HG03442 (cell line): ENCODE measurements at regions not wholly inside any gene's neighbourhood (a gene's known extent, or its start where the extent isn't known, plus 50 kb on each side); places are given as distances from the start of the nearest gene placed in this dataset.

Experiments used
- ATAC-seq: cut with Tn5 transposase; IDR thresholded peaks from one replicate; pipeline ENCODE4 v1.9.1; 2021; ENCODE audit warnings: mild to moderate bottlenecking, moderate library complexity; ENCODE audit not compliant: unreplicated experiment

DNA sequence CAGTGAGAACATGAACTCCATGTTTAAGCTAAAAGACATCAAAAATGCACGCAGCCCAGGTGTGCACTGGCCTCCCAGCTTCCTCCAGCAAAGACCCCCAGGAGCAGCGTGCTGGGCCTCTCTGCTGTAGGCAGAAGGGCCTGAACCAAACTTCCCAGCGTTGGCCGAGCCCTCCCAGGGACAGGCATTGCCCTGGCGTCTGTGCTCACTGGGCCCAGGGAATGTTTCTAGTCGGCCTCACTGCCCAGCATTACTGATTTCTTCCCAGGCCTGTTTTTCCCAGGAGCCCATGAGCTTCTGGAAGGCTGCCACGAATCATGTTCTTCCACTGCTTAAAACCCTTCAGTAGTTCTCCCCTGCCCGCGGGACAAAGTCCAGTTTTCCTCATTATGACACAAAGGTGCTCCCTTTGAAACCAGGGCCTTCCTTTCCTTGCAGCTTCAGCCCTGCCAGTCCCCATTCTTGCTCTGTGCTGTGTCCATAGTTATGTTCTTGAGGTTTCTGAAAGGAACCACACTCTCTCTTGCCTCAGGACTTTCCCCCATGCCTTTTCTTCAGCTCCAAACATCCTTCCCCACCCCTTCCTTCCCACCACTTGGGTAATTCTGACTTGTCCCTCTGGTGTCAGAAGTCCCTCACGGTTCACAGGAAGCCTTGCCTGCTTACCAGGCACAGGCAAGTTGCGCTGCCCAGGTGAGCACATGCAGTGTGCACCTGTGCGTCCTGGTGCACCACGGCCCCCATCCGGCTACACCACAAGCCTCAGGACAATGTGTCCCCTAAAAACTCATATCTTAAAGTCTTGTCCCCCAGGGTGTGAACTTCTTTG is 93.4 kb upstream of the ENPP6 start:
- no peak for ATAC-seq

DNA sequence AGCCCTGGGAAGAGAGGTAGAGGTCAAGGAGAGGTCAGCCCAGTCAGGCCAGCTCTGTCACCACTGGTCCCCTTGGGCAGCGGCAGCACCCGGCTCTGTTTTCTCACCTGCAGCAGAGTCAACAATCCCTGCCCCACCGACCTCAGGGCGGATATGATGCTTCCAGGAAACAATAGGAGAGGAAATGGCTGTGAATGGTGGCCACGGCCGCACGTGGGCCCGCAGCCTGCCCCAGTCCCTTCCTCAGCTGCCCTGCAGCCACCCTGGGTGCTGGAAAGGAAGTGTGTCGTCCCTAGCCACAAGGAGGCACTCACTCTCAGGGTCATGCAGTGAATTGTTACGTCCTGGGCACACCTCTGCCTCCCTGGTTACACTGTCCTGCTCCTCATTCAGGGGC is 92.5 kb upstream of the ENPP6 start:
- ATAC-seq: no peak

DNA sequence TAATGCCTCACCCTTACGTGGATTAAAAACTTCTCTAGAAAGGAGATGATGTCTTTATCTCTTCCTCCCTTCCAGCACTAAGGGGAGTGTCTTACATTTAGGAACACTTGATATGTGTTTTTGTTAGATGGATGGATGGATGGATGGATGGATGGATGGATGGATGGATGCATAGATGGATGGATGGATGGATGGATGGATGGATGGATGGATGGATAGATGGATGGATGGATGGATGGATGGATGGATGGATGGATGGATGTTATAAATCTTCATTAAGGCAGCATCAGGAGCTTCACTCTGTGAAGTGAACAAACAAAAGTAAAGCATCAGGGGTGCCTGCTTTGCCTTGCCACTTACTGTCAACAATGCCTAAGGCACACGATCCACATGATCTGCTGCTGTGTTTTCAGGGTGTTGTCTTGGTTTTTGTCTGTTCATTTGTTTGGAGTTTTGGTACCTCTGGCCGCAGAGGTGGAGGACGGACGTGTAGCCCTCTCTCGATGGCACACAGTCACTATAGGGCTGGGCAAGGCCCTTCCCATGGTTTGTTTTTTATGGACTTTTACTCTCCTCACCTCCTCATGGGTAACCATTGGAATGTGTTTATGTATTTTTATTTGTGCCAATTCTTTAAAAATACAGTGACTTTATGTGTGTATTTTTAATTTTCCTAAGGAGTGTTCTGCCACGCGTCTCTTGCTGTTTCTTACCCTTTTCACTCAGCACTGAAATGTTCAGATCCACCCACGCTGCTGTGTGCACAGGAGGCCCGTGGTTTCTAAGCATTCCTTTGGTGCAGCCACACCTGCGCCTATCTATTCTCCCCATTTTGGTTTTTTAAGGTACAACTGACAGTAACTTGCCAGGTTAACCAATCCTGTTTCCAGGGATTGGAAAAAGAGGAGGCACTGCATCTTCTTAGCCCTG is 91.8 kb upstream of the ENPP6 start:
- no peak for ATAC-seq

DNA sequence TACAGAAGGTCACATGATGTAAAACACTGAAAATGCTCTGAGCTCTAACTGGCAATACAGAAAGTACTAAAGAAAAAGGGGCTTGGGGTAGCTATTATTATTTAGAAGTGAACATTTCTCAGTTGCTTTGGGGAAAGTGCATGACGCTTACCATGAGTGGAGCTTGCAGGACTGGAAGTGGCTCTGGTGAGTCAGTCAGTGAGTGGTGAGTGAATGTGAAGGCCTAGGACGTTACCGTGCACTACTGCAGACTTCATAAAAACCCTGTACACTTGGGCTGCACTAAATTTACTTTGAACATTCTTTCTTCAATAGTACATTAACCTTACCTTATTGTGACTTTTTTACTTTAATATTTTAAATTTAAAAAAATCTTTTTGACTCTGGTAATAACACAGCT is 89.3 kb upstream of the ENPP6 start:
- no peak for ATAC-seq

DNA sequence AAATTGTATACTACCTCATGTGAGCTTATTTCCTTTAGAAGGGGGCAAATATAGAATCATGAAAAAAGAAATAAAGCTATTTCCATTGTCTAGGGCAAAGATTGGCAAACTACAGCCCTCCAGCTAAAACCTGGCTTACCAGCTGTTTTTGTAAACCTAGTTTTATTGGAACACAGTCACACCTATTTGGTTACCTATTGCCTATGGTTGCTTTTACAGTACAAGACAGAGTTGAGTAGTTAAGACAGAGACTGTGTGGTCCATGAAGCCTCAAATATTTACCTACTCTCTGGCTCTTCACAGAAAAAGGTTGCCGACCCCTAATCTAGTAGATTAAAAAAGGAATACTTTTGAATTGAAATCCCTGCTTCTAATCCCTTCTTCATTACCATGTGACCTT is 88.8 kb upstream of the ENPP6 start:
- ATAC-seq: no peak

DNA sequence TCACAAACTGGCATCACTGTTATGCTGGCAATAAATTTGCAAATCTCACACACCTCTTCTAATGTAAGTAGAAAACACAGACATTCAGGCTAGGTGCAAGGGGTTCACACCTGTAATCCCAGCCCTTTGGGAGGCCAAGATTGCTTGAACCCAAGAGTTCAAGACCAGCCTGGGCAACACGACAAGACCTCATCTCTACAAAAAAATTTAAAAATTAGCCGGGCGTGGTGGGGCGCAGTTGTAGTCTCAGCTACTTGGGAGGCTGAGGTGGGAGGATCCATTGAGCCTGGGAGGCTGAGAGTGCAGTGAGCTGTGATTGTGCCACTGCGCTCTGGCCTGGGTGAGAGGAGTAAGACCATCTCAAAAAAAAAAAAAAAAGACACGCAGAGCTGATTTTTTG is 83.1 kb upstream of the ENPP6 start:
- ATAC-seq: no peak

DNA sequence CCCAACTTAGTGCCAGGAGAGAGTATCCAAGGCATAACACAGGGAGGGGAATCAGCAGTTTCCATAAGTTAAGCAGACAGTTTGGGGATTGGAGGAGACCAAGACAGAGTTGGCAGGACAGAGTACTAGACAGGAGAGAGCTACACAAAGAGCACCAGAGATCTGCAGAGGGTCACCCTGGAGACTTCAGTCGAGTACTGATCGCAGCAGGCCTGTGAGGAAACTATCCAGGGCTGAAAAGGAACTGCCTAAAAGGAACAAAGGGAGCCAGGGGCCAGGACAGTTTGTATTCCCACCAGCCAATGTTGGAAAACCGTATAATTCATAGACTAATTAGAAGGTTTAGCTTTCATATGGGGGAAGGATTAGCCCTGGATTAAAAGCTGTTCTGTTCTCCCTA is 80.6 kb upstream of the ENPP6 start:
- ATAC-seq: no peak

DNA sequence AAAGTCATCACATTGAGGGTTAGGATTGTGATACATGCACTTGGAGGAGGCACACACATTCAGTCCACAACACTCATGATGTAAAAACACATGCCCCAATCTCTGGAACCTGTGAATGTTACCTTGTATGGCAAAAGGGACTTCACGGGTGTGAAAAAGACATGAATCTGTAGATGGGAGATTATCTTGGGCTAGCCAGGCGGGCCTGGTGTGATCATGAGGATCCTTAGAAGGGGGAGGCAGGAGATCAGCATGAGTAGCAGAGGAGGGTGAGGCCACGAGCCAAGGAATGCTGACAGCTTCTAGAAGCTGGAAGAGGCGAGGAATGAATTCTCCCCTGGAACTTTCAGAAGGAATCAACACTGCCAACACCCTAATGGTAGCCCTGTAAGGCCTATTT is 77.5 kb upstream of the ENPP6 start:
- no peak for ATAC-seq

DNA sequence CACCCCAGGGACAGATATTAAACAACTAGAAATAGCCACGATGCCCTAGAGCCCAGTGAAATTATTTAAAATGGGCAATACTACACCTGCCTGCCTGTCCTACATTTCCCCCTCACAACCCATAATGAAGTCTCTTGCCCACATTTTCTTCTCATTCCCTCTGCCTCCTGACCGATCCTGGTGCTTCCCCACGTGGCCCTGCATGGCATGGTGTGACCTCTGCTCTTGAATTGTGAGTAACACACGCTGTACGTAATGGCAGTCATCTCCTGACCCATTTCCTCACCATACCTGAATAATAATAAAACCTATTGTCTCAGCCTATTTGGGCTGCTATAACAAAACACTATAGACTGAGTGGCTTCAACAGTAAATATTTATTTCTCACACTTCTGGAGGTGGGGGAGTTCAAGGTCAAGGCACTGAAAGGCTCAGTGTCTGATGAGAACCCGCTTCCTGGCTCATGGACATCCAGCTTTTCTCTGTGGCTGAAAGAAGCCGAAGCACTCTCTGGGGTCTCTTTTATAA is 77.0 kb upstream of the ENPP6 start:
- no peak for ATAC-seq

DNA sequence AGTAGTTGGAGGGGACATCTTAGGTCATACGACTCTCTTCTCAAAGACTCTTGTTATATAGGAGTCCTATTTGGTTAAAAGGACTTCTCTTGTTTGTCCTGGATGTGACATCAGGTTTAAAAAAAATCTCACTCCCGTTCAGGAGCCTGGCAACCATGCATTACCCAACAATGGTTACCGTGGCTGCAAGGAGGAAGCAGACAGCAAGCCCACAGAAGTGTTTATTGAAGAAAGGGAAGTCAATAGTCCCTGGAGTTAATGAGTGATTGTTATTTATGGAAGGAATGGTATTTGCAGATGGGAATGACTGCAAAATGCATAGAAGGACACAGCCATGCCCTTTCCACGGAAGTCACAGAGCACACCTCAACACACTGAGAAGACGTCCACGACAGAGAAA is 75.9 kb upstream of the ENPP6 start:
- ATAC-seq: no peak

DNA sequence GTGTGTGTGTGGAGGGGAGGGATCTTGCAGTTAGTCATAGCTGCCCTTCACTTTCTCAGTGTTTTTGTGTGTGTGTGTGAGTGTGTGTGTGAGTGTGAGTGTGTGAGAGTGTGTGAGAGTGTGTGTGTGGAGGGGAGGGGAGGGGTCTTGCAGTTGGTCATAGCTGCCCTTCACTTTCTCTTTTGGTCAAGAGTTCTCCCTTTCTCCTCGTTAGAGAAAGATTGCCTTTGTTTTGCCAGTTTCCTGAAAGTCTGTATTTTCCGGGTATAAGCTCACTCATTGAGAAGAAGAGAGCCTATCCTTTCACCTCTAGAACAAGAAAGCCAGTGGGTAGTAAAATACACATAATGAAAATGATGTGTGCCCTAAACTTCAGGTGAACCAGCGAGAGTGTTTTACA is 75.2 kb upstream of the ENPP6 start:
- no peak for ATAC-seq

DNA sequence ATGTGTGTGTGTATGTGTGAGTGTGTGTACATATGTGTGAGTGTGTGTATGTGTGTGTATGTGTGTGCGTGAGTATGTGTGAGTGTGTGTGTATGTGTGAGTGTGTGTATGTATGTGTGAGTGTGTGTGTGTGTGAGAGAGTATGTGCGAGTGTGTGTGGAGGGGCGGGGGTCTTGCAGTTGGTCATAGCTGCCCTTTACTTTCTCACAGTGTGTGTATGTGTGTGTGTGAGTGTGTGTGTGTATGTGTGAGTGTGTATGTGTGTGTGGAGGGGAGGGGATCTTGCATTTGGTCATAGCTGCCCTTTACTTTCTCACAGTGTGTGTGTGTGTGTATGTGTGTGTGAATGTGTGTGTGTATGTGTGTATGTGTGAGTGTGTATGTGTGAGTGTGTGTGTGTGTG is 74.8 kb upstream of the ENPP6 start:
- ATAC-seq: no peak

DNA sequence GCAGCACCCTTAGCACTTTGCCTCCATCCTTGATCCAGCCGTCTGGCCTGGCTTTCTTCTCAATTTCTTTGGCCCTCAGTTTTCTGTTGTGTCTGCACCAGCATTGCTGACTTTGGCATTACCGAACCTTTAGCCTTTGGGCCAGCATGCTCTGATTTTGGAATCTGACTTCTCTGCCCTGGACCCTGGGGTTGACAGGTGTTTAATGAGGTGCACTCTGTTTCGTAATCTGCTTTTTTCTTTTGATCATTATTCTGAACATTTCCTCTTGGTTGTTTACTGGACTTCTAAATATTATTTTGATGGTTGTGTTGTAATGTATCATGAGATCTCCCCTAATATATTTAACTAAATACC is 71.5 kb upstream of the ENPP6 start:
- no peak for ATAC-seq

DNA sequence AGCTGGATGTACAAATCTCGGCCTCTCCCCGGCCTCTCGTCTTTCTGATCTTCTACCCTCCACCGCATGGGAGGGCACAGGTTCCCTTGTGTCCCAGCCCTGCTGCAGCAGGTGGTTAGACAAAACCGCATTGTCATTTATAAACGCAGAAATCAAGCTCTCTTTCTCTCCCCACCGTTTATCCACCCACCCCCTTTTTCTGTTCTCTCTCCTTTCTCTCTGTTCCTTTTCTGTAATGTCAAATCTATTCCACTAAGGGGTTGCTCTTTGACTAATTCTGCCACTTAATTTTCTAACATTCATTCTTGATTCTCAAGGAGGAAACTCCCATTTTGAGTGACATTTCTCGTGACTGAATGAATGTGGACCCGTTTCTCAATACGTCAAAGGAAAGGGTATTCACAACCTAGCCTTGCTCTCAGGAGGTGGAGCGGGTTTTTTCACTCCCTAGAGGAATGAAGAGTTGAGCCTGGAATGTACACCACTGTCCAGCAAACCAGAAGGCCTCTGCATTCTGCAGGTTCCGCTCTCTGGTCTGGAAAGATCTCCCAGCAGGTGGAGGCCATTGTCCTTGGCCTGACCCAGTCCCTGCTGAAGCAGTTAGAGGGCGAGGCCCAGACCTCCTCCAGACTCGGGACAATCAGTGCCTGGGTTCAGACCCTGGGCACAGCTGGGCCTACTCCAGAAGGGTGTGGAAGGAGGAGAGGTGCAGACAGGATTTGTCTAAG is 70.9 kb upstream of the ENPP6 start:
- peak; percentile 52 for ATAC-seq

DNA sequence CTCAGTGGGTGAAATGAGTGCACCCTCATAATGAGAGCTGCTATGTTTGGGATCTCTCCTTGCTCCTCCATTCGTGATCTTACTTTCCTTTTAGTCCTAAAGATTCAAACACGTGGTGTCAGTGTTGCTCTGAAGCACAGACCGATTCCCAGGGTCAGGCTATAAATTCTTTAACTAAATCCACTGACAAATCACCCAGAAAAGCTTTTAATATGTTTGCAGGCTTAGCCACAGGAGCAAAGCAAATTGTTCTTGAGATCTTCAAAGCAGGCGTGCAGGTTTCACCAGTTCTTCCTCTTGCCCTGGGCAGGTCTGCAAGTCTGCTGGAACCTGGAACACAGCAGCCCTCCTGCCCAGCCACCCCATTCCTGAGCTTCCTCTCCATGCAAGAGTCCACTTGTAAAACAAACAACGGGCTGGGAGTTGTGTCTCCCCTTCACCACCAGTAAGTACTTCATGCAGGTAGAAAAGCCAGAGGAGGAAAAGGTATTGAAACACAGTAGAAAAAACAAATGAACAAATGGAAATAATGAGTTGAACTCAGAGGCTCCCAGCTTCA is 70.1 kb upstream of the ENPP6 start:
- no peak for ATAC-seq

DNA sequence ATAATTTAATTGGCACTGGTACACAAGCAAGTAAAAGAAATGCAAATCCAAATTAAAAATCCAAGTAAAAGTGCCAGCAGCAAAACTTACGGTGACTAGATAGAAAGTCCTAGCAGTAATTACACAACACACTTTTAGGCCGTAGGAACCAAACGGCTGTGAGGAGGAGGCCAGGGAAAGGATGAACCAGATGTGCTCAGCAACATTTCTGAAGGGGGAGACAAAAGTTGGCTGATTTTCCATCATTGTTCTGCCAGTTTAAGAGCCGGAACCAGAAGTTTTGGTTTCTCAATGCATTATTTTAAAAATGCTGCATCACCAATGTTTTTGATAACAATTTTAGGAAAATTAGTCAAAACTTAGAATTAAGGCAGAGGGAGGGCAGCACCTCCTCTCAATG is 68.7 kb upstream of the ENPP6 start:
- ATAC-seq: no peak

DNA sequence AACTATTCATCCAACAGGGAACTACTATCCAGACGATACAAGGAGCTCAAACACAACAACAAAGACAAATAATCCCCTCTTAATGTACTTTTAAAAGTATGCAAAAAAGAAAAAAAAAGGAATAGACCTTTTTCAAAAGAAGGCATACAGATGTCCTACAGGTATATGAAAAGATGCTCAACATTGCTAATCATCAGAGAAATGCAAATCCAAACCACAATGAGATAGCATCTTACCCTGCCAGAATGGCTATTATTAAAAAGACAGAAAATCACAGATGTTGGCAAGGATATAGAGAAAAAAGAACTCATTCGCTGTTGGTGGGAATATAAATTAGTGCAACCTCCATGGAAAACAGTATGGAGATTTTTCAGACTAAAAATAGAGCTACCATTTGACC is 67.1 kb upstream of the ENPP6 start:
- ATAC-seq: no peak

DNA sequence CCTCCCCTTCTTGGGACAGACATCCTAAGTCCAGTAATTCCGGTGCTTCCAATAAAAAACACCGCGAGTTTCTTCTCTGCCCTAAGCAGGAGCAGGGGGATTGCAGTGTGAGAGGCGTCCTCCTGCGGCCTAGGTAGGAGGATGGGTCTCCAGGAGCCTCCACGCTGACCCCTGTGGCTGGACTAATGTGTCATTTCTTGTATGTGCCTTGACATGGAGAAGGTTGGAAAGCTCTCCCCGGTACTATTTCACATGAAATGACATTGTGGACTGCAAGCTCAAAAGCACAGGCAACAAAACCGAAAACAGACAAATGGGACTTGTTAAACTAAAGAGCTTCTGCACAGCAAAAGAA is 66.6 kb upstream of the ENPP6 start:
- ATAC-seq: no peak

DNA sequence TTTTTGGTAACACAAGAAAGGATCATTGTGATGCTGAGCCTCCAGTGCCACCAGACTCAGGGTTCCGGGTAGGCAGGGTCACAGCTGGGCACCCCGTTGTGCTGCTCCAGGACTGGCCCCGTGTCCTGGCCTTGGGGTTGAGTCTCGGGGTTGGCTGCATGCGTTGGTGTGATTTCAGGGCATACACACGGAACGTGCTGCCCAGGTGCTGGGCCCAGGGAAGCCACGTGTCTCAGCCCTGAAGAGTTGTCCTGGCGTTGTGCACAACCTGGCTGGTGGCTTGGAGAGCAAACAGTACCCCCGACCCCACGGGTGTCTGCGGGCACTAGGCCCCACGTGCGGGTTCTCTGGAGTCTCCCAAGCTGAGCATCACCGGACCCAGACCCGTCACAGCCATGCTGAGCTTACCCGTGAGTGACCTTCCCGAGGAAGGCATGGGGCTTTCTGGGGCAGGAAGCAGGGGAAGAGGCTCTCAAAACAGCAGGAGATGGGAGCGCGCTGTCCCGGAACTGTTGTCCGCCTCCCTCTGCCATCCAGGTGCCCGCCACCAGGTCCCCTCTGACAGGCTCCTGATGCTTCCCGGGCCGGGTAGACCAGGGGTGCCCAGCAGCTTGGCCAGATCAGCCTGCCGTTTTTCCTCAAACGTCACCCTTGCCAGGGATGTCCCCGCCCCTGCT is 66.1 kb upstream of the ENPP6 start:
- no peak for ATAC-seq

DNA sequence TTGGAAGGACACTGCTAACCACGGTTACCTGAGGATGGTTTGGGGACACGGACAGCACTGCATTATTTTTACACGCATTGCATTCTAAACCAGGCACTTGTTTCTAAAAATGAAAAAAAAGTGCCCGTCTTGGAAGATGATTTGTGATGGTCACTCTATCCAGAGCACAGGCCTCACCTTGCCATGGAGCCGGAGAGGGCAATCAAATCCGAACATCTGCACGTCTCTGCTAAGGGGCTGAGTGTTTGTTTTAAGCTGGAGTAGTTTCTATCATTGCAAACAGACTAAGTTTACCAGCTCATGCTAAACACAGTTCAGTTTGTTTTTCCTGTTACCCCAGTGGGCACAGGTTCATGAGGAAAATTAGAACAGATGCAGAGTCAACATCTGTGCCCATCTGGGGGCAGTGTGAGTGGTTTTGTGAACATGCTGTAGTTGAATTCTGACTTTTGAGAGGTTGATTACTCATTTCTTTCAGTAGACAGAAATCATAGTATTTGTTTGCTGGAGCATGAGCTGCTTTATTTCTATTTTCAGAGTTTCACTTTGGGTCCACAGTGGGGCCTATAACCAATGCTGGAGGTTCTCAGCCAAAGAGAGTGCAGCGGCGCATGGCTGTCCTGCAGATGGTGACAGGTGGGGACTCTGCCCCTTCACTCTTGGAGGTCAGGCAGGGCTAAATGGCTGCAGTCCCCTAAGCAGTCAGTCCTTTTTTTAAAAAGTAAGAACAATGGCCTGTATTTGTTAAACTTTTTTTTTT is 65.4 kb upstream of the ENPP6 start:
- ATAC-seq: peak; percentile 48
